ENCODE measurements at regions not wholly inside any gene's neighbourhood (a gene's known extent, or its start where the extent isn't known, plus 50 kb on each side); places are given as distances from the start of the nearest gene placed in this dataset.

DNA sequence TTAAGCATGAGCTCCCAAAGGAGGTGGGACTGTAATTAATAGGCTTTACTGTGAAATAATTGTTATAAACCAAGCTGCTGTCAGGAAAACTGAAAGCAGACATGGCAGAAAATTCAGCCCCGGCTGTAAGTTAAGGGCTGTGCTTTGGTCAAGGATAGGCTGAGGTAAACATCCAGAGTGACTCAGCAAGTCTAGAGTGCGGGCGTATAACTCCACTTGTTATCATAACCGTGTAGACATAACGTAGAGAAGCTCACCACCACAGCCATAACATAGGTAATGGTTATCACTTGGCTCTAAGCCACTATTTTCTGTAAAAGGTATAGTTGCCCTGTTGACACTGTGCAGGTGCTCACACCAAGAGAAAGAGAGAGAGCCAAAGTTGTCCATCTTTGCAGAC lies 316.8 kb downstream of the DCDC2C start:
- Mint-ChIP-seq H3K27me3 (ENCODE audit: insufficient read depth, unreplicated experiment) (no peaks in the 10 kb centered on the region), H3K27ac (ENCODE audit: low read depth, unreplicated experiment) (no peak overlapping the region), H3K9me3 (ENCODE audit: unreplicated experiment) (peaks cover 8% of the 10 kb centered on the region), H3K4me1 (ENCODE audit: insufficient read depth, unreplicated experiment) (peaks cover 5% of the 10 kb centered on the region), H3K36me3 (ENCODE audit: insufficient read depth, unreplicated experiment) (no peaks in the 10 kb centered on the region), H3K4me3 (ENCODE audit: unreplicated experiment) (no peak overlapping the region)
- BruUV-seq (replicated peaks): no TSS peak
- intact Hi-C loops (cut with micrococcal nuclease): no loop called here
- ChIA-PET CTCF (interaction anchor here (0.6 to 1.4 kb wide), 4 partner anchors 8 to 240 kb away, joined by 3 to 4 read pairs (median 4); no protein-coding TSS in a partner anchor), POLR2A (no interaction called here)
- TF ChIP-seq, protein P1, sequence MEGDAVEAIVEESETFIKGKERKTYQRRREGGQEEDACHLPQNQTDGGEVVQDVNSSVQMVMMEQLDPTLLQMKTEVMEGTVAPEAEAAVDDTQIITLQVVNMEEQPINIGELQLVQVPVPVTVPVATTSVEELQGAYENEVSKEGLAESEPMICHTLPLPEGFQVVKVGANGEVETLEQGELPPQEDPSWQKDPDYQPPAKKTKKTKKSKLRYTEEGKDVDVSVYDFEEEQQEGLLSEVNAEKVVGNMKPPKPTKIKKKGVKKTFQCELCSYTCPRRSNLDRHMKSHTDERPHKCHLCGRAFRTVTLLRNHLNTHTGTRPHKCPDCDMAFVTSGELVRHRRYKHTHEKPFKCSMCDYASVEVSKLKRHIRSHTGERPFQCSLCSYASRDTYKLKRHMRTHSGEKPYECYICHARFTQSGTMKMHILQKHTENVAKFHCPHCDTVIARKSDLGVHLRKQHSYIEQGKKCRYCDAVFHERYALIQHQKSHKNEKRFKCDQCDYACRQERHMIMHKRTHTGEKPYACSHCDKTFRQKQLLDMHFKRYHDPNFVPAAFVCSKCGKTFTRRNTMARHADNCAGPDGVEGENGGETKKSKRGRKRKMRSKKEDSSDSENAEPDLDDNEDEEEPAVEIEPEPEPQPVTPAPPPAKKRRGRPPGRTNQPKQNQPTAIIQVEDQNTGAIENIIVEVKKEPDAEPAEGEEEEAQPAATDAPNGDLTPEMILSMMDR (IDR thresholded peaks at IDR 0.05; ENCODE audit: unreplicated experiment): no peak
- DNase-seq (ENCODE audit: unreplicated experiment): no peak

DNA sequence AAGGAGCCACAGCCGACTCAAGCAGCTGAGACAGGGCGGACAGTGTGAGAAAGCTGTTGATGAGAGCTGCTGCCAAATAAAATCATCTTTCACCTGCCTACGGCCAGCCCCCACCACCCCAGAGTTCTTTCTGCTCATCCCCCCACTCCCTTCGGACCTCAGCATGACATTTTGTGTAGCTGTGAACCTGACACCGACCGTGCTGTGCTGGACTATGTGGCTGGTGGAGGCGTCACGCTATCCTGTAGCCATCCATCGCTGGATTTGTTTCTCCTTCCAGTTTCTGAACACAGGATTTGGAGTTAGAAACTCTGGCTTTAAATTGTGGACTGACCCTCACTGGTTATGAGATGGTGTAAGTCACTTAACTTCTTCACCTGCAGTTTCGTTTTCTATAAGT lies 317.3 kb downstream of the DCDC2C start:
- TF ChIP-seq, protein P1 (IDR thresholded peaks at IDR 0.05; ENCODE audit: unreplicated experiment): no peak
- H3K27ac Mint-ChIP-seq (ENCODE audit: low read depth, unreplicated experiment): no peak overlapping the region
- ChIA-PET CTCF (interaction anchor here (0.7 to 1.4 kb wide), 3 partner anchors 8 to 21 kb away, joined by 3 to 4 read pairs (median 3); no protein-coding TSS in a partner anchor), POLR2A (no interaction called here)
- no TSS peak for BruUV-seq (replicated peaks)
- H3K36me3 Mint-ChIP-seq (ENCODE audit: insufficient read depth, unreplicated experiment): no peaks in the 10 kb centered on the region
- H3K27me3 Mint-ChIP-seq (ENCODE audit: insufficient read depth, unreplicated experiment): no peaks in the 10 kb centered on the region
- H3K4me1 Mint-ChIP-seq (ENCODE audit: insufficient read depth, unreplicated experiment): peaks cover 5% of the 10 kb centered on the region
- intact Hi-C loops (cut with micrococcal nuclease): no loop called here
- no peak overlapping the region for H3K4me3 Mint-ChIP-seq (ENCODE audit: unreplicated experiment)
- no peak for DNase-seq (ENCODE audit: unreplicated experiment)
- peaks cover 8% of the 10 kb centered on the region for H3K9me3 Mint-ChIP-seq (ENCODE audit: unreplicated experiment)

DNA sequence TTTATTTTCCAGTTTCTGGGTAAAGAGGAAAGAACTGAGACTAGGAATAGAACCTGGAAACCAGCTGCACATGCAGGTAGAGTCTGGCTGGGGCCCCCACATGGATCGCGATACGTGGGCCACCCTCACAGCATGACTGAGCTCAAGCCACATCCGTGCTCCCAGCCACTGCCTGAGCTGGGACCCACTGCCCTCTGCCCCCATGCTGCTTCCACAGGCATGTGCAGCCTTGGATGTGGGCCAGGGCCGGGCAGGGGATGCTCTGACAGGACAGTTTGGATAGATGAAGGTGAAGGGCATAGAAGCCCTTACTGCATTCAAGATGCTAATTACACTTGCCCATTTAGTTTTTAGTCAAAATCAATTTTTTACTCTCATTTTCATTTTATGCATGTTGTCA lies 321.2 kb downstream of the DCDC2C start:
- no TSS peak for BruUV-seq (replicated peaks)
- intact Hi-C loops (cut with micrococcal nuclease): no loop called here
- ChIA-PET CTCF (interaction anchor here (0.9 to 1.8 kb wide), 2 partner anchors 11 to 31 kb away, joined by 4 to 5 read pairs; no protein-coding TSS in a partner anchor), POLR2A (no interaction called here)
- Mint-ChIP-seq H3K36me3 (ENCODE audit: insufficient read depth, unreplicated experiment) (no peaks in the 10 kb centered on the region), H3K27me3 (ENCODE audit: insufficient read depth, unreplicated experiment) (no peaks in the 10 kb centered on the region), H3K27ac (ENCODE audit: low read depth, unreplicated experiment) (no peak overlapping the region), H3K4me3 (ENCODE audit: unreplicated experiment) (no peak overlapping the region), H3K4me1 (ENCODE audit: insufficient read depth, unreplicated experiment) (peaks cover 5% of the 10 kb centered on the region), H3K9me3 (ENCODE audit: unreplicated experiment) (no peaks in the 10 kb centered on the region)
- TF ChIP-seq, protein P1 (IDR thresholded peaks at IDR 0.05; ENCODE audit: unreplicated experiment): no peak
- no peak for DNase-seq (ENCODE audit: unreplicated experiment)

DNA sequence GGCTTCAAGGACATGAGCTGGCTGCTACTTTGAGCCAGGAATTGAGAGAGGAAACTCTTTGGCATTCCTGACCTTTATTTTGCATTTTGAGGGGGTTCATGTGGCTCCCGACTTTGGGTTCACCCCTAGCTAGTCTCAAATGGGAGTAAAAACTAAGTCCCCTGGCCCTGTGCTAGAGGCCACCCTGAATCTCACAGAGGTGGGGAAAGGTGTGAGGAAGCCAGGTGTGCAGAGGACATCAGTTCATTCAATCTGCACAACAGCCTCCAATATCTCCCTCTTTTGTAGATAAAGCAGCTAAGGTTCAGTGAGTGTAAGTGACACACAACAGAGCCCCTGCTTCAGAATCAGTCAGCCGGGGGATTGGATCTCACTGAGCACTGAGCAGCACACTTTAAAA lies 325.7 kb downstream of the DCDC2C start:
- H3K27me3 Mint-ChIP-seq (ENCODE audit: insufficient read depth, unreplicated experiment): no peaks in the 10 kb centered on the region
- no peak overlapping the region for H3K4me3 Mint-ChIP-seq (ENCODE audit: unreplicated experiment)
- POLR2A ChIA-PET: no interaction called here
- BruUV-seq (replicated peaks): no TSS peak
- no peaks in the 10 kb centered on the region for H3K36me3 Mint-ChIP-seq (ENCODE audit: insufficient read depth, unreplicated experiment)
- CTCF ChIA-PET: interaction anchor here (0.6 kb wide), 1 partner anchor 606 kb away, joined by 3 read pairs; no protein-coding TSS in a partner anchor
- intact Hi-C loops (cut with micrococcal nuclease): no loop called here
- no peak for DNase-seq (ENCODE audit: unreplicated experiment)
- H3K4me1 Mint-ChIP-seq (ENCODE audit: insufficient read depth, unreplicated experiment): no peaks in the 10 kb centered on the region
- H3K27ac Mint-ChIP-seq (ENCODE audit: low read depth, unreplicated experiment): no peak overlapping the region
- no peaks in the 10 kb centered on the region for H3K9me3 Mint-ChIP-seq (ENCODE audit: unreplicated experiment)
- TF ChIP-seq, protein P1 (IDR thresholded peaks at IDR 0.05; ENCODE audit: unreplicated experiment): no peak
